ENCODE measurements at regions not wholly inside any gene's neighbourhood (a gene's known extent, or its start where the extent isn't known, plus 50 kb on each side); places are given as distances from the start of the nearest gene placed in this dataset.

GRCh38 chr10:28906011-28906411, 228.7 kb downstream of the BAMBI start:
- TF ChIP-seq EGR1 (IDR thresholded peaks at IDR 0.05; ENCODE audit: low read depth in 2 of 2) (no peak), FOXA2 (IDR thresholded peaks at IDR 0.05) (no peak), GABPA (IDR thresholded peaks at IDR 0.05 in 1 of 2, conservative IDR thresholded peaks at IDR 0.05 in 1 of 2) (no peak), RXRA (IDR thresholded peaks at IDR 0.05) (no peak), RAD21 (IDR thresholded peaks at IDR 0.05) (no peak), CTCF (IDR thresholded peaks at IDR 0.05; ENCODE audit: low read depth, low read length, missing input control) (no peak), SP1 (IDR thresholded peaks at IDR 0.05) (no peak), HNF4G (IDR thresholded peaks at IDR 0.05) (no peak)
- TF ChIP-seq, protein P1, sequence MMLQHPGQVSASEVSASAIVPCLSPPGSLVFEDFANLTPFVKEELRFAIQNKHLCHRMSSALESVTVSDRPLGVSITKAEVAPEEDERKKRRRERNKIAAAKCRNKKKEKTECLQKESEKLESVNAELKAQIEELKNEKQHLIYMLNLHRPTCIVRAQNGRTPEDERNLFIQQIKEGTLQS (IDR thresholded peaks at IDR 0.05) = no peak
- TF ChIP-seq, protein P2, sequence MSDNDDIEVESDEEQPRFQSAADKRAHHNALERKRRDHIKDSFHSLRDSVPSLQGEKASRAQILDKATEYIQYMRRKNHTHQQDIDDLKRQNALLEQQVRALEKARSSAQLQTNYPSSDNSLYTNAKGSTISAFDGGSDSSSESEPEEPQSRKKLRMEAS (IDR thresholded peaks at IDR 0.05) = no peak
- TF ChIP-seq, protein P3, sequence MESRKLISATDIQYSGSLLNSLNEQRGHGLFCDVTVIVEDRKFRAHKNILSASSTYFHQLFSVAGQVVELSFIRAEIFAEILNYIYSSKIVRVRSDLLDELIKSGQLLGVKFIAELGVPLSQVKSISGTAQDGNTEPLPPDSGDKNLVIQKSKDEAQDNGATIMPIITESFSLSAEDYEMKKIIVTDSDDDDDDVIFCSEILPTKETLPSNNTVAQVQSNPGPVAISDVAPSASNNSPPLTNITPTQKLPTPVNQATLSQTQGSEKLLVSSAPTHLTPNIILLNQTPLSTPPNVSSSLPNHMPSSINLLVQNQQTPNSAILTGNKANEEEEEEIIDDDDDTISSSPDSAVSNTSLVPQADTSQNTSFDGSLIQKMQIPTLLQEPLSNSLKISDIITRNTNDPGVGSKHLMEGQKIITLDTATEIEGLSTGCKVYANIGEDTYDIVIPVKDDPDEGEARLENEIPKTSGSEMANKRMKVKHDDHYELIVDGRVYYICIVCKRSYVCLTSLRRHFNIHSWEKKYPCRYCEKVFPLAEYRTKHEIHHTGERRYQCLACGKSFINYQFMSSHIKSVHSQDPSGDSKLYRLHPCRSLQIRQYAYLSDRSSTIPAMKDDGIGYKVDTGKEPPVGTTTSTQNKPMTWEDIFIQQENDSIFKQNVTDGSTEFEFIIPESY (IDR thresholded peaks at IDR 0.05) = no peak
- Histone ChIP-seq H3K9me3 (ENCODE audit: control insufficient read depth in 4 of 4, low read length in 3 of 4) (no peaks in the 10 kb centered on the region), H3K9ac (ENCODE audit: low read depth in 1 of 2, low read length in 2 of 2) (no peak overlapping the region), H3K27ac (ENCODE audit: low read depth in 1 of 2, low read length in 2 of 2) (no peak overlapping the region), H3K36me3 (ENCODE audit: control insufficient read depth in 4 of 4, insufficient read depth in 3 of 4, low read depth in 1 of 4, low read length in 3 of 4) (no peaks in the 10 kb centered on the region), H3K4me3 (ENCODE audit: low read depth in 1 of 3, low read length in 3 of 3) (no peak overlapping the region), H3K4me1 (ENCODE audit: control insufficient read depth in 4 of 4, insufficient read depth in 4 of 4, low read length in 3 of 4) (no peaks in the 10 kb centered on the region), H3K27me3 (ENCODE audit: control insufficient read depth in 4 of 4, insufficient read depth in 4 of 4, low read length in 3 of 4) (no peaks in the 10 kb centered on the region)
- 88% methylated on average over 11 of the region's 11 CpGs for WGBS
- no peak for DNase-seq (ENCODE audit: low spot score)

- 87% methylated on average over 4 of the region's 4 CpGs for WGBS
- no peak overlapping the region for H3K9ac ChIP-seq (ENCODE audit: low read depth in 1 of 2, low read length in 2 of 2)
- no peak overlapping the region for H3K27ac ChIP-seq (ENCODE audit: low read depth in 1 of 2, low read length in 2 of 2)
- H3K4me1 ChIP-seq (ENCODE audit: control insufficient read depth in 4 of 4, insufficient read depth in 4 of 4, low read length in 3 of 4) = no peaks in the 10 kb centered on the region
- no peaks in the 10 kb centered on the region for H3K27me3 ChIP-seq (ENCODE audit: control insufficient read depth in 4 of 4, insufficient read depth in 4 of 4, low read length in 3 of 4)
- no peak overlapping the region for H3K4me3 ChIP-seq (ENCODE audit: low read depth in 1 of 3, low read length in 3 of 3)
- H3K9me3 ChIP-seq (ENCODE audit: control insufficient read depth in 4 of 4, low read length in 3 of 4) = no peaks in the 10 kb centered on the region
- H3K36me3 ChIP-seq (ENCODE audit: control insufficient read depth in 4 of 4, insufficient read depth in 3 of 4, low read depth in 1 of 4, low read length in 3 of 4) = no peaks in the 10 kb centered on the region
- TF ChIP-seq GABPA (IDR thresholded peaks at IDR 0.05 in 1 of 2, conservative IDR thresholded peaks at IDR 0.05 in 1 of 2) (no peak), EGR1 (IDR thresholded peaks at IDR 0.05; ENCODE audit: low read depth in 2 of 2) (no peak), RXRA (IDR thresholded peaks at IDR 0.05) (no peak), TAF1 (conservative IDR thresholded peaks at IDR 0.05) (no peak)
- no peak for DNase-seq (ENCODE audit: low spot score)
Observed at GRCh38 chr10:28906415-28906814, 229.1 kb downstream of the BAMBI start.

GRCh38 chr10:28906934-28907333, 229.6 kb downstream of the BAMBI start:
- TF ChIP-seq YY1 (IDR thresholded peaks at IDR 0.05) = no peak
- no peak for TF ChIP-seq CTCF (IDR thresholded peaks at IDR 0.05; ENCODE audit: low read depth, low read length, missing input control)
- WGBS = 97% methylated on average over 3 of the region's 3 CpGs
- Histone ChIP-seq H3K36me3 (ENCODE audit: control insufficient read depth in 4 of 4, insufficient read depth in 3 of 4, low read depth in 1 of 4, low read length in 3 of 4) (no peaks in the 10 kb centered on the region), H3K27ac (ENCODE audit: low read depth in 1 of 2, low read length in 2 of 2) (no peak overlapping the region), H3K9me3 (ENCODE audit: control insufficient read depth in 4 of 4, low read length in 3 of 4) (no peaks in the 10 kb centered on the region), H3K4me1 (ENCODE audit: control insufficient read depth in 4 of 4, insufficient read depth in 4 of 4, low read length in 3 of 4) (no peaks in the 10 kb centered on the region), H3K9ac (ENCODE audit: low read depth in 1 of 2, low read length in 2 of 2) (no peak overlapping the region), H3K4me3 (ENCODE audit: low read depth in 1 of 3, low read length in 3 of 3) (no peak overlapping the region), H3K27me3 (ENCODE audit: control insufficient read depth in 4 of 4, insufficient read depth in 4 of 4, low read length in 3 of 4) (no peaks in the 10 kb centered on the region)
- DNase-seq (ENCODE audit: low spot score) = no peak
